K562 (cell line): ENCODE measurements at regions not wholly inside any gene's neighbourhood (a gene's known extent, or its start where the extent isn't known, plus 50 kb on each side); places are given as distances from the start of the nearest gene placed in this dataset.

ENCODE experiments used
- ATAC-seq: fragments of 200-7000 bp; cut with Tn5 transposase; 3 replicates; pipeline ENCODE4 v1.9.1; 2020; ENCODE audit warnings: moderate library complexity
- BruUV-seq: library from RNA; stranded (reverse); fragments of 400-500 nt; replicated peaks from 2 replicates; lab custom pipeline; 2021; lab: Mats Ljungman, UMichigan
- CTCF ChIA-PET: fragments of 300-600 bp; formaldehyde crosslinking; extraction: SDS; loops from one replicate; lab custom pipeline; 2021; ENCODE audit warnings: low intra/inter-chr PET ratio; lab: Yijun Ruan, JAX
- POLR2A ChIA-PET: fragments of 300-600, 350-650 bp; sonication (Branson Sonifier 250); formaldehyde crosslinking; extraction: SDS; loops from one replicate; lab custom pipeline; 2021; ENCODE audit warnings: antibody characterized with exemption, inconsistent platforms; lab: Yijun Ruan, JAX
- DNase-seq, 4 experiments: peaks; one replicate each; pipeline versions ENCODE4 v3.0.0 to v3.0.0-alpha.2; 2011 to 2018; ENCODE audit warnings: low spot score in 3 of 4, mixed read lengths in 3 of 4; ENCODE audit errors: extremely low read depth in 1 of 4
- FAIRE-seq: peaks from 2 replicates; lab custom pipeline; 2011; peaks lifted over from hg19 to GRCh38; lab: Jason Lieb, UNC
- H2AFZ ChIP-seq: 2 replicates; pipeline ENCODE4 v1.6.0; 2011; ENCODE audit warnings: low read depth, low read length, control low read depth, inconsistent platforms
- H3K27ac ChIP-seq: fragments of 200-600 bp; 3 replicates; pipeline ENCODE4 v1.8.0; 2011; ENCODE audit warnings: low read depth, mild to moderate bottlenecking, control low read depth, inconsistent platforms, low read length, moderate library complexity, mixed read lengths; ENCODE audit errors: extremely low read depth
- H3K27me3 ChIP-seq, 2 experiments: fragments of 300-600 bp in 1 of 2; 2 replicates in 1 of 2; 3 replicates in 1 of 2; pipeline versions ENCODE4 v1.6.0 to v1.8.0; 2011; ENCODE audit warnings: inconsistent platforms in 2 of 2, low read length in 2 of 2, mild to moderate bottlenecking in 1 of 2, mixed read lengths in 1 of 2, moderate library complexity in 1 of 2; ENCODE audit not compliant: control insufficient read depth in 2 of 2, insufficient read depth in 2 of 2
- H3K36me3 ChIP-seq: fragments of 300-600 bp; 3 replicates; pipeline ENCODE4 v1.8.0; 2011; ENCODE audit warnings: mild to moderate bottlenecking, low read length, inconsistent platforms; ENCODE audit not compliant: control insufficient read depth, insufficient read depth
- H3K4me1 ChIP-seq, 2 experiments: fragments of 200-600 bp in 1 of 2; replicated peaks in 1 of 2; 2 replicates in 1 of 2; 3 replicates in 1 of 2; pipeline versions ENCODE4 v1.5.1 to v1.8.0; 2011; ENCODE audit warnings: inconsistent platforms in 2 of 2, low read length in 2 of 2, mild to moderate bottlenecking in 1 of 2, mixed read lengths in 1 of 2, moderate library complexity in 1 of 2; ENCODE audit not compliant: control insufficient read depth in 2 of 2, insufficient read depth in 2 of 2
- H3K4me2 ChIP-seq: 2 replicates; pipeline ENCODE4 v1.6.1; 2011; ENCODE audit warnings: low read length, control low read depth, inconsistent platforms, mixed read lengths; ENCODE audit not compliant: insufficient read depth
- H3K4me3 ChIP-seq: fragments of 200-600 bp; sonication (generic), shearing (Covaris generic); 2 replicates; pipeline ENCODE4 v1.5.1; 2016; ENCODE audit warnings: control low read depth, inconsistent platforms
- H3K79me2 ChIP-seq: fragments of 200-600 bp; 3 replicates; pipeline ENCODE4 v1.8.0; 2011; ENCODE audit warnings: low read length, inconsistent platforms; ENCODE audit not compliant: control insufficient read depth, insufficient read depth
- H3K9ac ChIP-seq, 2 experiments: 2 replicates each; pipeline versions ENCODE4 v1.6.0 to v1.6.1; 2011; ENCODE audit warnings: low read depth in 2 of 2, low read length in 2 of 2, control low read depth in 1 of 2, inconsistent platforms in 1 of 2, mild to moderate bottlenecking in 1 of 2, mixed read lengths in 1 of 2; ENCODE audit not compliant: insufficient read depth in 1 of 2
- H3K9me1 ChIP-seq: one replicate; pipeline ENCODE4 v1.6.0; 2011; ENCODE audit warnings: inconsistent platforms, mild to moderate bottlenecking, low read length, moderate library complexity; ENCODE audit not compliant: control insufficient read depth, insufficient read depth
- H3K9me3 ChIP-seq: replicated peaks from 2 replicates; pipeline ENCODE4 v1.5.1; 2011; ENCODE audit warnings: low read depth, low read length, inconsistent platforms; ENCODE audit not compliant: control insufficient read depth, insufficient read depth
- H4K20me1 ChIP-seq: replicated peaks from 2 replicates; pipeline ENCODE4 v1.6.1; 2011; ENCODE audit warnings: low read length, inconsistent platforms, mixed read lengths; ENCODE audit not compliant: control insufficient read depth, insufficient read depth
- BRD4 ChIP-seq: fragments of 200-600 bp; sonication (generic); IDR thresholded peaks from 2 replicates; pipeline ENCODE4 v1.6.1; 2017; ENCODE audit warnings: inconsistent platforms
- BRF1 ChIP-seq: IDR thresholded peaks from 3 replicates; pipeline ENCODE4 v1.6.1; 2011; ENCODE audit warnings: borderline replicate concordance, mild to moderate bottlenecking; ENCODE audit not compliant: insufficient read length; ENCODE audit errors: extremely low read depth
- E4F1 ChIP-seq: fragments of 250-450 bp; sonication (Bioruptor Pico); IDR thresholded peaks from 2 replicates; pipeline ENCODE4 v1.5.0; 2021; ENCODE audit warnings: mild to moderate bottlenecking, borderline replicate concordance
- HEY1 ChIP-seq: fragments of 250-450 bp; sonication (Bioruptor Pico); IDR thresholded peaks from 2 replicates; pipeline ENCODE4 v1.5.0; 2020; ENCODE audit warnings: mild to moderate bottlenecking, moderate library complexity, borderline replicate concordance
- JUND ChIP-seq, 2 experiments: IDR thresholded peaks; 2 replicates in 1 of 2; 3 replicates in 1 of 2; pipeline ENCODE4 v1.6.1; 2011; ENCODE audit warnings: borderline replicate concordance in 2 of 2, low read depth in 2 of 2, low read length in 2 of 2, improper control_type of control experiment in 1 of 2, missing biosample characterization in 1 of 2, missing genetic modification characterization in 1 of 2, missing genetic modification reagents in 1 of 2
- KDM5B ChIP-seq: fragments of 200-600 bp; sonication (generic); IDR thresholded peaks from 2 replicates; pipeline ENCODE4 v1.6.1; 2012; ENCODE audit warnings: low read depth, mild to moderate bottlenecking, moderate library complexity, low read length, control low read depth, inconsistent platforms; ENCODE audit not compliant: insufficient replicate concordance
- PHB2 ChIP-seq: fragments of 450-650 bp; IDR thresholded peaks from 2 replicates; pipeline ENCODE4 v1.6.1; 2017; ENCODE audit warnings: low read depth
- ZNF133 ChIP-seq: fragments of 250-450 bp; sonication (Bioruptor Pico); IDR thresholded peaks from 2 replicates; pipeline ENCODE4 v1.4.0; 2020; ENCODE audit warnings: mild to moderate bottlenecking
- WGBS: fragments of 100-300 bp; shearing (Covaris generic); methylation state at CpG from one replicate; pipeline ENCODE4 v1.1.6; 2016; ENCODE audit warnings: low coverage, mixed read lengths; ENCODE audit not compliant: insufficient coverage; ENCODE audit errors: missing lambda C conversion rate; 5-methylcytosine and 5-hydroxymethylcytosine counted together
- in situ Hi-C: fragments of 300-500 bp; cut with MboI; formaldehyde crosslinking; loops from 4 replicates; pipeline ENCODE4 v1.15.0; 2018; ENCODE audit warnings: inconsistent platforms, mixed read lengths
- intact Hi-C: fragments of 100-400 bp; cut with micrococcal nuclease; formaldehyde crosslinking; loops from 2 replicates; pipeline ENCODE4 v1.14.2; 2022

GRCh38 chr22:34877506-34877905 is 188.5 kb upstream of the ISX start:
- in situ Hi-C loops (no loop called here), intact Hi-C loops (no loop called here)
- Histone ChIP-seq H3K4me3 (no peak overlapping the region), H3K9me1 (no peaks in the 10 kb centered on the region), H3K4me1 (no peaks in the 10 kb centered on the region), H3K27me3 (no peaks in the 10 kb centered on the region), H3K36me3 (no peaks in the 10 kb centered on the region), H3K27ac (no peak overlapping the region), H3K4me2 (no peak overlapping the region), H3K9me3 (no peaks in the 10 kb centered on the region), H4K20me1 (no peaks in the 10 kb centered on the region), H2AFZ (no peak overlapping the region), H3K9ac (no peak overlapping the region), H3K79me2 (no peaks in the 10 kb centered on the region)
- no TSS peak for BruUV-seq
- CTCF ChIA-PET: no interaction called here
- WGBS: 20% methylated on average over 1 of the region's 1 CpG
- no peak for TF ChIP-seq ZNF133 (CRISPR knock-in tag)
- no peak for TF ChIP-seq PHB2
- TF ChIP-seq HEY1 (CRISPR knock-in tag): no peak
- no peak for TF ChIP-seq KDM5B
- TF ChIP-seq BRF1: no peak
- TF ChIP-seq E4F1: no peak
- no peak for TF ChIP-seq JUND (IDR thresholded peaks at IDR 0.05; ENCODE audit: borderline replicate concordance, low read depth, low read length)
- no peak for TF ChIP-seq JUND (tag; IDR thresholded peaks at IDR 0.05; ENCODE audit: borderline replicate concordance, low read depth, low read length)
- TF ChIP-seq BRD4: no peak
- ATAC-seq (no peak), DNase-seq (no peak), FAIRE-seq (no peak)
- POLR2A ChIA-PET: no interaction called here
